NCI-H2107 treated with DMSO at 0.1 percent for 48 hours (cell line): ENCODE measurements at regions not wholly inside any gene's neighbourhood (a gene's known extent, or its start where the extent isn't known, plus 50 kb on each side); places are given as distances from the start of the nearest gene placed in this dataset.
"Not testable (repeated sequence)": the region's sequence is repeated elsewhere in the genome, so short reads cannot be mapped to it uniquely, and the experiment has no call there.

Experiments
- DNase-seq: peaks from one replicate; lab custom pipeline; 2025; ENCODE audit not compliant: unreplicated experiment; lab: John Stamatoyannopoulos, UW

- no peak for DNase-seq
These were observed 598.7 kb downstream of the SOX5 start for GRCh38 chr12:23350808-23351207.

GRCh38 chr12:23352670-23353069, 596.8 kb downstream of the SOX5 start:
- DNase-seq = no peak

- DNase-seq = no peak
These were observed 594.7 kb downstream of the SOX5 start for GRCh38 chr12:23354800-23355199.

GRCh38 chr12:23356440-23356839, 593.0 kb downstream of the SOX5 start:
- no peak for DNase-seq

GRCh38 chr12:23356927-23357708, 592.4 kb downstream of the SOX5 start:
- DNase-seq = no peak

GRCh38 chr12:23359975-23360701, 589.3 kb downstream of the SOX5 start:
- no peak for DNase-seq

GRCh38 chr12:23361971-23362370, 587.5 kb downstream of the SOX5 start:
- no peak for DNase-seq

GRCh38 chr12:23368590-23368989, 580.9 kb downstream of the SOX5 start:
- no peak for DNase-seq

- DNase-seq = no peak
These were observed 573.8 kb downstream of the SOX5 start for GRCh38 chr12:23375621-23376020.

- DNase-seq = no peak
These were observed 573.2 kb downstream of the SOX5 start for GRCh38 chr12:23376238-23376637.

GRCh38 chr12:23380419-23381100, 568.9 kb downstream of the SOX5 start:
- DNase-seq = no peak

- not testable (repeated sequence) for DNase-seq
These were observed 560.6 kb downstream of the SOX5 start for GRCh38 chr12:23388898-23389297.

- not testable (repeated sequence) for DNase-seq
These were observed 560.2 kb downstream of the SOX5 start for GRCh38 chr12:23389315-23389714.

- no peak for DNase-seq
These were observed 550.0 kb downstream of the SOX5 start for GRCh38 chr12:23399402-23399933.

GRCh38 chr12:23415180-23415579, 534.3 kb downstream of the SOX5 start:
- no peak for DNase-seq

- DNase-seq = no peak
These were observed 527.9 kb downstream of the SOX5 start for GRCh38 chr12:23421556-23421955.

GRCh38 chr12:23423097-23423687, 526.3 kb downstream of the SOX5 start:
- DNase-seq = no peak

GRCh38 chr12:23423796-23424195, 525.7 kb downstream of the SOX5 start:
- no peak for DNase-seq

- peak; percentile 22 for DNase-seq
These were observed 524.8 kb downstream of the SOX5 start for GRCh38 chr12:23424685-23425084.

- no peak for DNase-seq
These were observed 523.1 kb downstream of the SOX5 start for GRCh38 chr12:23426328-23426727.

GRCh38 chr12:23428758-23429157, 520.7 kb downstream of the SOX5 start:
- no peak for DNase-seq
